ENCODE measurements at regions not wholly inside any gene's neighbourhood (a gene's known extent, or its start where the extent isn't known, plus 50 kb on each side); places are given as distances from the start of the nearest gene placed in this dataset.

DNA sequence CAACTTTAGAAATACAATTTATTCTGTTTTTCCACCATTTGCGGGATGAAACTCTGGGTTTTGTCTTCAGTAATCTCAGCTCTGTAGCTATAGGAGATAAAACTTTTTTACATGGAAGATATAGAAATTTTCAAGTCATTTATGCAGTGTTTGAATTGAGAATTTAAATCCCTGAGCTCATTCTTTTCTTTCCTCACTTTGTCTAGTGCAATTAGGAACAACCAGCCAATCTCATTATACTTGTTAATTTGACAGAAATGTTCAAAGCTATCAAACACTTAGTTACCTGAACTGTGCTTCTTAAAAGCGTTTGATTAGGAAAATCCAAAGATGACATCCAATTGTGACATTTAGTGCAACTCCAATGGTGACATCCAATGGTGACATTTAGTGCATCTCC, 1014.3 kb downstream of the SLITRK5 start:
- TF ChIP-seq POLR2A (IDR thresholded peaks at IDR 0.05), result no peak
- no peak for TF ChIP-seq CTCF (IDR thresholded peaks at IDR 0.05)
- no peaks in the 10 kb centered on the region for H3K4me1 ChIP-seq
- H3K9me3 ChIP-seq, result no peaks in the 10 kb centered on the region
- no peaks in the 10 kb centered on the region for H3K27me3 ChIP-seq
- no peak overlapping the region for H3K4me3 ChIP-seq (replicated peaks in 1 of 3)
- intact Hi-C loops (cut with DNase I), result no loop called here
- no peaks in the 10 kb centered on the region for H3K36me3 ChIP-seq
- WGBS, 2 donors, result 88 to 96% methylated on average over 2 of the region's 2 CpGs
- H3K27ac ChIP-seq, result no peak overlapping the region
- no peak for DNase-seq

DNA sequence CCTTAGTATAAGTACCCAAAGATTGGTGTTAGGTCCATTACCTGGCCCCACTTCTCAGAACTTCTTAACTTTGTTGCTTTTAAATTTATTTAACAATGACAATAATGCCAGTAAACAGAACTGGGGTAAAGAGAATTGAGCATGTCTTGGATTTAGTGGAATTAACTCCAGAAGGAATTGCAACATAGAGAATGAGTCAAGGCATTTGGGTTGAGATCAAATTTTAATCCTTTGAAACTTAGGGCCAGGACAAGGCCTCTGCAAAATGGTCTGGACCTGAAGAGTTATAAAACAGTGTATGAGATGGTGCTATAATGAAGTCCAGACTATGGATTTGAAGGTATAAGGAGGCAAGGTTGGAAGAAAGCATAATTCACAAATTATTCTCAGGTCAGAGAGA, 1030.4 kb downstream of the SLITRK5 start:
- no peak for TF ChIP-seq CTCF (IDR thresholded peaks at IDR 0.05)
- no peak for TF ChIP-seq POLR2A (IDR thresholded peaks at IDR 0.05)

DNA sequence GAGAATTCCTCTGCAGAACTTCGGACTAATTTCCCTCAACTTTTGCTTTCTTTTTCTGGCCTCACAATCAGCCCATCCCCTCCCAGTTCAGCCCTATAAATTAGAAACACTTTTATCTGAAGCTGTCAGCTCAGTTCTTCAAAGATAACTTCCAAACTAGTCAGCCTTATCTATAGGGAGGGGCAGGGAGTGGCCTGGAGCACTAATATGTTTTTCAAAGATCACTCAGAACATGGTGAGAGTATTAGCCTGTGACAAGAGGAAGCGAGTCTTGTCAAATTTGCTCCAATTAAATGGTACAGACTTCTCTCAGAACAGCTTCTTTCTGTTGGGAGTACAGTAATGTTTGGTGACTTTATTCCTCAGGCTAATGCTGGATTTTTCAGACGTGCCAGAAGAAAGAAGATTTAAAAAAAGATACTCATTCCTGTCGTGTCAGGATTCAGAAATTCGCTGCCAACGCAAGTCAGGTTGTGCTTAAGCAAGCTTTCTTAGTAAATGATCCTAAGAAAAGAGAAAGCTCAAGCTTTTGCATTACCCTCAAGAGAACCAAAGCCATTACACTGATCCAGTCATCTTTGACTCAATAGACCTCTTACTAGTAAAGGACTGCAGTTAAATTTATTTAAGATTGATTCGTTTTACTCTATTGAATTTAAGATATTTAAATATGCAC, 1033.6 kb downstream of the SLITRK5 start:
- Histone ChIP-seq H3K4me3 (replicated peaks in 1 of 3) (no peak overlapping the region), H3K27me3 (no peaks in the 10 kb centered on the region), H3K4me1 (no peaks in the 10 kb centered on the region), H3K27ac (no peak overlapping the region), H3K36me3 (no peaks in the 10 kb centered on the region), H3K9me3 (no peaks in the 10 kb centered on the region)
- DNase-seq, result no peak
- intact Hi-C loops (cut with DNase I), result no loop called here
- TF ChIP-seq POLR2A (IDR thresholded peaks at IDR 0.05) (no peak), CTCF (IDR thresholded peaks at IDR 0.05) (no peak)
- 37 to 38% methylated on average over 7 of the region's 7 CpGs for WGBS, 2 donors

More for the DNA sequence above, 1030.4 kb downstream of the SLITRK5 start:
- Histone ChIP-seq H3K4me1 (no peaks in the 10 kb centered on the region), H3K4me3 (replicated peaks in 1 of 3) (no peak overlapping the region), H3K27me3 (no peaks in the 10 kb centered on the region), H3K36me3 (no peaks in the 10 kb centered on the region), H3K27ac (no peak overlapping the region), H3K9me3 (no peaks in the 10 kb centered on the region)
- intact Hi-C loops (cut with DNase I), result no loop called here
- no peak for DNase-seq

GRCh38 chr13:88707646-88708045, 1036.5 kb downstream of the SLITRK5 start:
- TF ChIP-seq POLR2A (IDR thresholded peaks at IDR 0.05), result no peak
- no peak for TF ChIP-seq CTCF (IDR thresholded peaks at IDR 0.05)

DNA sequence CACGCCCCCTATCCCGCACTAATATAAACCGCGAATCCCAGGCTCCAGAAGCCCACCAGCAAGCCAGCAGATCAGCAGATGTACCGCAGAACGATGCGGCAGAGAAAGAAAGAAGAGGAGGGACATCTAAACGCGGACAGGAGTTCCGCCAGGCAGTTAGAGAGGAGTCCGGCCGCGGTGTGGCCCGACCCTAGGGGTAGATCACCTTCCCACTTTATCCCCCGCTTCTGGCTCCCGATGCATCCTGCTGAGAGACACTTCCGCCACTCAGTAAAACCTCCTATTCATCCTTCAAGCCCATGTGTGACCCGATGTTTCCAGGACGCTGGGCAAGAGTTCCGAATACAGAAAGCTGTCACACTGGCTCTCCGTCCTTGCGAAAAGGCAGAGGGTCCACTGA, 1046.8 kb downstream of the SLITRK5 start:
- no peaks in the 10 kb centered on the region for H3K4me1 ChIP-seq
- no peak overlapping the region for H3K27ac ChIP-seq
- WGBS, 2 donors, result 87 to 94% methylated on average over 22 of the region's 22 CpGs
- DNase-seq, result no peak
- intact Hi-C loops (cut with DNase I), result no loop called here
- no peaks in the 10 kb centered on the region for H3K27me3 ChIP-seq
- no peak for TF ChIP-seq CTCF (IDR thresholded peaks at IDR 0.05)
- no peak for TF ChIP-seq POLR2A (IDR thresholded peaks at IDR 0.05)
- H3K4me3 ChIP-seq (replicated peaks in 1 of 3), result no peak overlapping the region
- no peaks in the 10 kb centered on the region for H3K36me3 ChIP-seq
- H3K9me3 ChIP-seq, result no peaks in the 10 kb centered on the region

More at GRCh38 chr13:88707646-88708045, 1036.5 kb downstream of the SLITRK5 start:
- Histone ChIP-seq H3K9me3 (no peaks in the 10 kb centered on the region), H3K27me3 (no peaks in the 10 kb centered on the region), H3K4me3 (replicated peaks in 1 of 3) (no peak overlapping the region), H3K27ac (no peak overlapping the region), H3K36me3 (no peaks in the 10 kb centered on the region), H3K4me1 (no peaks in the 10 kb centered on the region)
- intact Hi-C loops (cut with DNase I), result no loop called here
- DNase-seq, result no peak

Measured in thyroid gland (tissue), 4 donors.